GM19193 (cell line): ENCODE measurements at regions not wholly inside any gene's neighbourhood (a gene's known extent, or its start where the extent isn't known, plus 50 kb on each side); places are given as distances from the start of the nearest gene placed in this dataset.

Experiments
- POLR2A ChIP-seq: IDR thresholded peaks from 4 replicates; pipeline ENCODE4 v1.6.1; 2011; ENCODE audit not compliant: insufficient read depth, insufficient read length; ENCODE audit errors: extremely low read depth

- no peak for TF ChIP-seq POLR2A
Observed at GRCh38 chr9:99590840-99591239, 230.8 kb upstream of the NR4A3 start.

DNA sequence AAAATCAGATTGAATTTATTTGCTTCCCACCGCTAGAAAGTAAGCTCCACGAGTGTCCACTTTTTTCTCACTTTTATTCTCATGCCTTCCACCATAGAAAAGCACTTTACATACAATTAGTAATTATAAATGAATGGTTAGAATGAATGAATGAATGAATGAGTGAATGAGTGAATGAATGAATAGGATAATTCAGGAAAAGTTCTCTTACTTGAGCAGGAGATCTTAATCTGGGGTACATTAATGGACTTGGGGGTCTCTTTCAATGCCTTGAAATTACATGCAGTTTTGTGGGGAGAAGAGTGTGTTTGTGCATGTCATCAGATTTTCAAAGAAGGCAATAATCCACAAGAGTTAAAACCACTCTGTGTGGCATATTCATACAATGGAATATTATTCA, 229.9 kb upstream of the NR4A3 start:
- no peak for TF ChIP-seq POLR2A

GRCh38 chr9:99592834-99593574, 228.7 kb upstream of the NR4A3 start:
- no peak for TF ChIP-seq POLR2A

DNA sequence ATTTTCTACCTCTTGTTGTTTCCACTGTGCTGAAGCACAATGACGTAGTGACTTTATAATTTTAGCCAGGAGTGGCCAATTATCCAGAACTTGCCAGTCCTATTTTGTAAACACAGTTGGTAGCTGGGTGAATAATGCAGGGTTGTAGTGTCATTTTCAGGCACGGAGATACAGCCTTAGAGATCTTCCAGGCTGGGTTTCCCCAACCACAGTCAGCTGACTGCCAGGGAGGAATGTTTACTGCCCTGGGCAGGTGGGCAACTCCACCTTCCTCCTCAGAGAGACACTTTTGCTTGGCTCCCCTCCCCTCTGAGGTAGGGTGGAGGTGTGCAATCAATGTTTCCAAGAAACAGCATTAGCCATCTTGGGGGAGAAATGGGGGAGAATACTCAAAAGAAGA, 228.1 kb upstream of the NR4A3 start:
- TF ChIP-seq POLR2A, result no peak

DNA sequence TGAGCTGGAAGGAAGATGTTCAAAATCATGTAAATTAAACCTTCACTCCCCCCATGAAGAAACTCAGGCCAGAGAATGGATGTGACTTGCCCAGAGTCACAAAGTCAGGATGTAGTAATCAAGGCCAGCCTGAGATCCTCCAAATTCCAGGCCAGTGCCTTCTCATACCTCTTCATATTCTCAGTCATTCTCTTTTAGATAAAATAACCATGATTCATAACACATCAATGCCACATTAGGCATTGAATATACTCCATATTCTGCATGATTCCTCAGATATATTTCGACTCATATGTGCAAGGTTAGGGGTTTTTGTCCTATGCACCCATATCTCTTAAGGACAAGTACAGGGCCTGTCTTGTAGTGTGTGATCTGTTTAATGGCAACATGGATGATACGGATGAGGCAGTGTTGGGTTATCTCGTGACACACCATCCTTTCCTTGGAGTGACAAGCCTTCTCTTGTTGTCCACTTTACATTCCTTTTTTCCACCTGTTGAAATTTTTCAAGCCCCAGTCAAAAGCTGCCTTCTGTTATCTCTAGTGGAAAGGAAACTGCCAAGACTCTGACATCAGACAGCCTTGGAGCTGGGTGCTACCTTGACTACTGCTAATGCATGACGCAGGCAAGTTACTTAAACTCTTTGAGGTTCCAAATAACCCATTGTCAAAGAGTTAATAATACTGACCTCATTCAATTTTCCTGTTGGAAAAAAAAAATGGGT, 227.5 kb upstream of the NR4A3 start:
- TF ChIP-seq POLR2A, result no peak

DNA sequence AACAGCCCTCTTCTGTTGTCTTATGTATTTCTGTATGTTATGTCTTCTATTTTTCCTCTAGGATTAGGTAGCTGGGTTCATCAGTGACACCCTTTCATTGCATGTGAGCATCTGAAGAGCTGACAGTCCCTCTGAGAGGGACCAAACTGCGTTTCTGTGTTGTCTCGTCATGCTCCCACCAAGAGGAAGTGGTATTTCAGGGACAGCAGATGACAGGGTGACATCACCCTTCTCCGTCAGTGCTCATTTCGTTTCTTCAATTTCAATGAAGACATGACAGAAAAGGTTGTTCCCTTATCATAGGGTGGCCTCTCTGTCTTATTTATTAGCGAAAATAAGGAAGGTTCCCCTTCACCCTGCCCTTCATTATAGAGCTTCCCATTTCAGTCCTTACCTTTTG, 225.9 kb upstream of the NR4A3 start:
- no peak for TF ChIP-seq POLR2A

DNA sequence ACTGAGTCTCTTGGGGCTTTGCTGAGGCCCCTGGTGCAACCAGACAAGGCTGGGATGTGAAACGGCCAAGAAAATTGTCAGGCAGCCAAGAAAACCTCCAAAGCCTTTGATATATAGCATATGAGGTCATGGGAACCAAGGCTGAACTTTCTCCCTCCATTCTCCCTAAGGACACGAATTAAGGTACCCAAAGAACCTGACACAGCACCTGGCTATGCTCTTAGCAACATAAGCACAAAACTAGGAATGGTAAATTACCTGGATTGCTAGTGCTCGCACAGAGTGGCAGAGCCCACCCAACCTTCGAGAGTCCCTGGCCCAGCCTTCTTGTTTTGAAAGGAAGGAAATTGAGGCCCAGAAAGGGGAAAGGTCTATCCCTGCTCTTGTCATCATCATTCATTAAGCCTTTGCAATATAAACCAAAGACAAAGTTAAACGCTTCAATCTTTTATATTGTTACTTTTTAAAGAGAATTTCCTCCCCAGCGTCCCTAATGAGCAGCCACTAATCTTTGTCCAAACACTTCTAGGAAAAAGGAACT, 220.0 kb upstream of the NR4A3 start:
- TF ChIP-seq POLR2A, result no peak

- TF ChIP-seq POLR2A, result no peak
Observed at GRCh38 chr9:99602854-99603253, 218.8 kb upstream of the NR4A3 start.

- no peak for TF ChIP-seq POLR2A
Observed at GRCh38 chr9:99605016-99605743, 216.5 kb upstream of the NR4A3 start.

DNA sequence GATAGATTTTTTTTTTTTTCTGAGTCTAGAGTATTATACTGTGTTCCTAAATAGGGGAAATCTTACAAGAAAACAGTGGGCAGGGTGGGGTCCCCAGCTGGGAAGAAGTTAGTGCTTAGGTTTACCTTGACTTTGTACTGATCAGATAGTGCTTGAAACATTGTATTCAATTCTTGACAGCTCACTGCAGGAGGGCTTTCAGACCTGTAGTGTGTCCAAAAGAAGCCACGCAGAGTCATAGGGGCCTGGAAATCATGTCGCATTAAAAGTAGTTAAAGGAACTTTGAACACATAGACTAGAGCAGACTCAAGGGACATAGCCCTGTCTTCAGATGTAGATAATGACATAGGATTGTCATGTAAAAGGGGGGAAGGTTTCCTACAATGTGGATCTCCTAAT, 215.4 kb upstream of the NR4A3 start:
- TF ChIP-seq POLR2A, result no peak

DNA sequence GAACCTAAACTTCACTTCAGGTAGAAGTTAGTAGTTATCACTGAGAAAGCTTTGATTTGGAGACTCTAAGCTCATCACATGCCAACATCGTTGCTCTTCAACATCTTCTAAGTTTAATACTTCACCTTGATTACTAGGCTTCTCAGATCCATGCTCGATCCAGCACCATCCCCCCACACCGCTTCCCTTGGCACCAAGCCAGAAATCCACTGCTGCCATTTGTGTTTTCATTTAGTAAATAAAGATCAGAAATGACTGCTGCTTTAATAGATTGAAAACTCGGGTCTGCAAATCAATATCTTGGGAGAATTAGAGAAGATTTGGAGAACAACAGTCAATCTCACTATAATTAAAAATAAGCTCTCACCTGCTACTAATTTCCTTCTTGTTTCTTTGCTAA, 214.7 kb upstream of the NR4A3 start:
- no peak for TF ChIP-seq POLR2A

DNA sequence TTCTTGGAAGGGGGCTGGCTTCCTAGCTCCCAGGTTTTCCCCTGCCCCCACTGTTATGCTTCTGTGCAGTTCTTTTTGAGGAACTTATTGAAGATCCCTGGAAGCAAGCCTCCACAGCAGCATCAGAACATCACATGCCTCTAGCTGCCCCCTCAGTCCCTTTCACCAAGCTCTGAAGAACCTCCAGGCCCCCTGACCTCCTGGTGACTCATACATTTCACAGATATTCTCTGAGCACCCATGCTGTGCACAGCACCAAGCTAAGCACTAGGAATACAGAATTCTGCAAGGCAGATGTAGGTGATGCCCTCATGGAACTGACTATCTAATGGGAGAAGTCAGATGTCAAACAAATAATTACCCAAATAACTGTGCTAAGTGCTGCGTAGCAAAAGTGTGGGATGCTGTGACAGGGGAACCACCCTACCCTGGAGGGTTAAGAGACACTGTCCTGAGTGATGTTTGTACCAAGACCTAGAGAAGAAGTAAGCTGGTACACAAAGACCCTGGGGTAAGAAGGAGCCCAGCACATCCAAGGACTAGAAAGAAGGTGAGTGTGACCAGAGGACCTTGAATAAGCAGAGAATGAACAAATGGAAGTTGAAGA, 213.7 kb upstream of the NR4A3 start:
- no peak for TF ChIP-seq POLR2A

DNA sequence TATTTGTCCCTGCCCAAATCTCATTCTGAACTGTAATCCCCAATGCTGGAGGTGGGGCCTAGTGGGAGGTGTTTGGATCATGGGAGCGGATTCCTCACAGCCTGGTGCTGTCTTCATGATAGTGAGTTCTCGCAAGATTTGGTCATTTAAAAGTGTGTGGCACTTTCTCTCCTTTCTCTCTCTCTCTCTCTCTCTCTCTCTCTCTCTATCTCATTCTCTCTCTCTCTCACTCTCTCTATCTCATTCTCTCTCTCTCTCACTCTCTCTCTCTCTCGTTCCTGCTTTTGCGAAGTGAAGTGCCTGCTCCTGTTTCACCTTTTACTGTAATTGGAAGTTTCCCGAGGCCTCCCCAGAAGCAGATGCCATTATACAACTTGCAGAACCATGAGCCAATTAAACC, 207.3 kb upstream of the NR4A3 start:
- no peak for TF ChIP-seq POLR2A

DNA sequence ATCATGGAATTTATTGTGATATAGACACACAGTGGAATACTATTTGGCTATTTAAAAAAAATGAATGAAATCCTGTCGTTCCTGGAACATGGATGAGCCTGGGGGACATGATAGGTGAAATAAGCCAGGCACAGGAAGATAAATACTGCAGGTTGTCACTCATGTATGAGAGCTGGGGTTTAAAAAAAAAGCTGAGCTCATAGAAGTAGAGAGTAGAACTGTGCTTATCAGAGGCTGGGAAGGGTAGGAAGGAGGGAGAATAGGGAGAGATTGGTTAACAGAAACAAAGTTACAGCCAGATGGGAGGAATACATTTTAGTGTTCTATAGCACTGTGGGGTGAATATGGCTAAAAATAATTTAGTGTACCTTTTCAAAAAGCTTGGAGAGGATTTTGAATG, 200.6 kb upstream of the NR4A3 start:
- TF ChIP-seq POLR2A, result no peak

GRCh38 chr9:99622679-99623078, 199.0 kb upstream of the NR4A3 start:
- TF ChIP-seq POLR2A, result no peak
